GM21526 (cell line): ENCODE measurements at regions not wholly inside any gene's neighbourhood (a gene's known extent, or its start where the extent isn't known, plus 50 kb on each side); places are given as distances from the start of the nearest gene placed in this dataset.

Experiments used
- ATAC-seq: cut with Tn5 transposase; IDR thresholded peaks from one replicate; pipeline ENCODE4 v1.9.1; 2021; ENCODE audit warnings: moderate library complexity; ENCODE audit not compliant: unreplicated experiment, low FRiP score

DNA sequence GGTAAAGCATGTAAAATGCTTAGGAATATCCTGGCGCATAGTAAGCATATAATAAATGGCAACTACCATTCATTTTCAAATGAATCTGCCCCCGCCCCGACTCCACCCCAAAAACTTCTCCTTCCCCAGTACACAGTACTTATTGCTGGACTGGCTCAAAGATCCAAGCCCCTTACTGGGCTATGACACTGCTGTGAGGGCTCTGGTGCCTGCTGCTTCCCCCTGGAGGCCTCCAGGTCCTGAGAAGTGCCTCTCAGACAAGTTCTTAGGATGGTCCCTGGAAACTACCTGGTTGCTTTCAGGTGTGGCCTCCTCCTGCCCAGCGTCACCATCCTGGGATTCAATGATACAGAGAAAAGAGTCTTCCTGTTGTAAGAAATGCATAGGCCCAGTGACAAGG lies 190.6 kb upstream of the NTM start:
- no peak for ATAC-seq

DNA sequence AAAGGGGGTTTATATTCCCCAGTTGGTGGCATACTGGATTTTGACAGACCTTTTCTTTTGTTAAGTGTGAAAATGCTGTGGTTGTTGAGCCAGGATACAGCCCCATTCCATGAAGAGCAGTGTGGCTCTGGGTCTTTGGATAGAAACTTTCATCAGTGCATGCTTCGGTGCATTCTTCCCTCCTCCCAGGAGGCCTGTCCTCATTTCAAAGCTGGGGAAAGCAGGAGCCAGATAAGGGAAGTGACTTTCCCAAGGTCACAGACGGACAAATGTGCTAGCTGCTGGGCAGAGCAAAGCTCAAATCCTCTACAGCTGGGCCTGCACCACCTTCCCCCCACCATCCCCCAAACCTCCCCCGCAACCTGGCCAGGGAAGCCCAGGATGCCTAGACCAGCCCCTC lies 184.5 kb upstream of the NTM start:
- ATAC-seq, result no peak

DNA sequence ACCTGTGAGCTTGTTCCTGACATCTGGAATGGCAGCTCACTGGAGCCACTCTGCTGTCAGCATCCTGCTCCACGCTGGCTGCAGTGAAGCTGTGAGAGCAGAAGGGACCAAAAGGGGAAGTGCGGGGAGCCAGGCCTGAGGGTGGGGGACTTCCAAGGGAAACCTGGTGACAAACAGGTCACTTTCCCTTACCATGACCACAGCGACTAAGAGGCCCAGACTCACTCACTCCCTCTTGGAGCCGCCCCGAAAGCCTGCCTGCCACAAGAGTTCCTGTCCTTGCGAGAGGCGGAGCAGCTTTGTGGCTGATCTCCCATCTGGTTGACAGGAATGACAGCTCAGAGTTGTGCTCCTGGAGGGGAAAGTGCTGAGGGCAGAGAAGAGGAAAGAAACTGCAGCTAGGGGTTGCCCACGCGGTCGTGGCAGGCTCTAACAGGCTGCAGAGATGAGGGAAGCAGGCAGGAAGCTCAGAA lies 183.8 kb upstream of the NTM start:
- ATAC-seq, result peak; percentile 90

DNA sequence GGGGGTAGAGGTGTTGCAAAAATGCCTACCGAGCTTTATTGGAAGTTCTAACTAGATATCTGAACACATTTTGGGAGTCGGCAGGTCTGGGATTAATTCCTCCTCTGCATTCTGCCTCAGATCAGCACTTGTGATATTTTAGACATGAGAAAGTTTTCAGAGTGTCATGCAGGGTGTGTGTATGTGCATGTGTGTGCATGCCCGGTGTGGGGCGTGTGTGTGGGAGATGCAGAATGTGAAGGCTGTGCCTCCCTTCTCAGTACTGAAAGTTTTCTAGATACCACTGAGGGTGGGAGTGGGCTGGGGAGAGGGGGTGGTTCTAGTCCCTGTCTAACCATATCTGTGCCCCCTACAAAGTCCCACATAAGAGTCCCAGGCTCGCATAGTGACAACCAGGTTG lies 180.0 kb upstream of the NTM start:
- ATAC-seq, result no peak

DNA sequence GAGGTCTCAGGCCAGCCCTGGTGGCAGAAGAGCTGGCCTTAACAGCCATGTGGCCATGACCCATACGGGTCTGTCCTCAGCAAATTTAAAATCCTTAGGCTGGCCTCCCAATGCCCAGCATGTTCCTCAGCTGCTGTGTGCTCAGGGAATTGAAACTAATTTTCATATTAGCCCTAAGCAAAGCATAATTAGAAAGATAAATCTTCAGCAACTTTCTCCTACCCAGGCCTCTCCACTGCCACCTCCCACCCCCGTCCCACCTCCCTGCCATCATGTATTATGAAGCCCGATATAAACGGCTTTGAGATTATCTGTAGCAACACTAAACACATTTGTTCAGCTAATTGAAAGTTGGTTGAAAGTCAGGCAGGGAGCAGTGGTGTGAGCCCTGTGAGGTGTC lies 178.8 kb upstream of the NTM start:
- no peak for ATAC-seq

DNA sequence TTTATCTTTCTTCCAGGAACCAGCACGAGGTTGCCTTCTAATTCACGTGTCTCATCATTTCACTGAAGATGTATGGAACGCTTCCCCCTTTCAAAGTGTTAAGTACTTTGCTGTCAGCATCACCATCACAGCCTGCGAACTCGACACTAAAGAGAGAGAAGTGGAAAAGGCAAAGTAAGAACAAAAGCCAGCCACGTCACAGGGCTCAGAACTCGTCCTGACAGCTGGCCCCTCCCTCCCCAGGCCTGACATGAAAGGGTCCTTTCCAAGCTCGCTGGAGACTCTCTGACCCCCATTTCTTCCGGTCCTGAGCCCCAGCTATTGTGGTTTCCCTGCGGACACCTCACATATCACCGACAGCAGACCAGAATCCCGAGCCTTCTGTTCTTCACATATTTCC lies 177.8 kb upstream of the NTM start:
- no peak for ATAC-seq

DNA sequence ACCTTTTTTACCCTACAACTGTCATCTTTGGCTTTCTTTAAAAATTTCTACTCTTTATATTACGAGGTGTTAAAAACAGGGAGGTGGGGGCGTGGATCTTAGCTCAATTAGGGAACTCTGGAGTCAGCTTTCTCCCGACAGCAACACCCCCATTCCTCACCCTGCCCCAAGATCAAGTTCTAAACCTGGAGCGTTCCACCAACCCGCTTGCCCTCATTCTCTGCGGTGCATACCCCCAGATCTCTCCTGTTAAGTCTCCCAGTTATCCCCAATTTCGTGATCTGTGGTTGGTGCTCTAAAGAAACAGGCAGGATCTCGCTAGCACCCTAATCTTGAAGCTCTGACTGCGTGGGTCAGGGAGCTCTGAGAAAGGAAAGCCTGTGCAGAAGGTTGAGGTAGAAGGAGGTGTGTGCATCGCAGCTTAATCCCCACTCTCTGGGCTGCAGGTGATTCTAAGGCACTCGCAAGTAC lies 177.3 kb upstream of the NTM start:
- no peak for ATAC-seq

DNA sequence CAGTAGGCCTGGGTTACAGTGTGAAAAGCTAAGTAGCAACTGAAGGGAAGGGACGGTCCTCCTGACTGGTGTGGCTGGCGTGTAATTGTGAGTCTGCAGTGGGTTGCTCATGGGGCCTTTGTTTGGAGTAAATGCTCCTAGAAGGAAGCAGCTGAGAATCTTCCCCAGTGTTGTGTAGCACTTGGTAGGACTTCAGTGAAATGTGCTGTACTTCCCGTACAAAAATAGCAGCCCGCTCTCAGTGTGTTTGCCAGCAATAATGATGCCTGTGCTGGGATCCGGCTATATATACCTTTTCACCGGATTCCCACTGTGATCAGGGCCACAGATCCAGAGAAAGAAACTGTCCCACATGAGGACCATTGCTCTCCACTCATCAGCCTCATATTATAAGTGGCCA lies 175.7 kb upstream of the NTM start:
- ATAC-seq, result no peak

DNA sequence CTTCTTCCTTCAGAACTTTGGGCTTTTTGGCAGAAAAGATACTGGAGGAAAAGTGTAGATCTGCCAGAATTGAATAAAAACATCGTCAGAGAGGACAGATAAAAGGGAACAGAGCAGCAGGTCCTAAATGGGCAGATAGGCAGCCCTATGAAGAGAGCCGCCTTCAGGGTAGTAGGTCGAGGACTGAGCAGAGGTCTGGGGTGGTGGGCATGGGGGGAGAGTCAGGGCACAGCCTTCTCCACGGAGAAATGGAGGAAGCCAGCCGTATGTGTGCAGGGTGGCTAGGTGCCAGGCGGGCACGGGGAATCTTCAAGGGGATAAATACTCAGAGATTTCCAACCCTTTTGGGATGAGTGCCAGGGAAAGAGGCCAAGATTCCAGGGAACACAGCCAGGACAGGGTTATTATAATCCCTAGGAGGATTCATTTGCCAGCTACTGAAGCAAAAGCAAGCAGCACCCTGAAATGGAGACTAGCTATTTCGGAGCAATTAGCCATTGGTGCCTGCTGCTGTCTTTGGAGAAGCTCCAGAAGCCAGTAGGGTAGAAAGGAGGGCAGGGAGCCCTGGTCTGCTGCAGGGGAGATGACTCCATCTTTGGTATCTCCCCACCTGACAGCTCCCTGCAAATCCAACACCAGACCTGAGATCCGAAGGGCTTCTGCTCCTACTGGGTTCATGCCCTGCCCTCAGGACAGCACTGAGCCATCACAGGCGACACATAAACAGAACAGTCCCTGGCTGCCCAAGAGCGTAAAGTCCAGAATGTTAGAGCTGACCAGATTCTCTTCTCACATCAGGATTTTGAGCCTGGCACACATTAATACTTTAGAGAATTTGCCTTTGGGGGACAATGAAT lies 174.5 kb upstream of the NTM start:
- no peak for ATAC-seq

DNA sequence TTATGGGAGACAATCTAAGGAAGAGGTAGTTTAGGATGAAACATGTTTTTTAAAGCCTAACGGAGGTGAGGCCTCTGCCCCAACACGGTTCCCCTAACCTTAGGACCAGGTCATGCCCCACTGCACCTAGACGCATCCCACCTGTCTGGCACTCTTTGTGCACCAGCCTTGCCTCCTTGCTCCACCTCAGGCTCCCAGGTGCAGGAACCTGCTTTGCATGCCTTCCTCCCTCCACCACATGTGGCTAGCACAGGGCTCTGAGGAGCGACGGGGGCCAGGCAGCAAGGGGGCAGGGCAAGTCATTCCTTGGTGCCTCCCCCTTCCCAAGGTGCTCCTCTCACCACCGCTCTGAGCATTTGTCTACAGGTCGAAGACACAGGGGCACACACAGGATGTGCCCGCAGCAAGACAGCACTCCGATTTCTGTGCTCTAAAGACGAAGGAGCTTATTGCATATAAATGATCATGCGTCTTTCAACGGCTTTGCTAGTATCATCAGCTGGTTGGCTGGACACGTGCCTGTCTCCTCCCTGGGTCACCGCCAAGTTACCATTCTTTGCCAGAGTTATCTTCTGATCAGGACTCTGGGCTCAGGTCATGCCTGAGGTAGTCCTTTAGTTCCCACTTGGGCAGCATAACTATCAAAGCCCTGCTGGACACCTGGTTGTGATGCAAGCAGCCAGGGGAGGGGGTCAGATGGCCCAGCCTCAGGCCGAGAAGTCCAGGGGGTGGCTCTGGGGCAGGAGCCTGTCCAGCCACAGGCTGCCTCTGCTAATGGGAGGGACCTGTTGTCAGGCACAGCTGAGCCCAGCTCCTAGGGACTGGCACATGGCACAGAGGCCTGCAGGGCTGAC lies 172.0 kb upstream of the NTM start:
- ATAC-seq, result no peak

DNA sequence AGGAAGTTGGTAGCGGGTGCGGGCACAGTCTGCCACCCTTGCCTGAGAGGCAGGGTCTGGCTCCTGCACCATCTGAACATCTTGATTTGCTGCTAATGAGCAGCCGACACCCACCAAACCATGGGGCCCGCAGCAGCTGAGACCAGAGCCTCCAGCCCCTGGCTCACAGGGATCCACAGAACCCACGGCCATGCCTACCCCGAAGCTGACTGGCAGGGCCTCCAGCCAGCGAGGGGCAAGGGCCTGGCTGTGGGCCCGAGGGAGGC lies 171.5 kb upstream of the NTM start:
- ATAC-seq, result no peak

DNA sequence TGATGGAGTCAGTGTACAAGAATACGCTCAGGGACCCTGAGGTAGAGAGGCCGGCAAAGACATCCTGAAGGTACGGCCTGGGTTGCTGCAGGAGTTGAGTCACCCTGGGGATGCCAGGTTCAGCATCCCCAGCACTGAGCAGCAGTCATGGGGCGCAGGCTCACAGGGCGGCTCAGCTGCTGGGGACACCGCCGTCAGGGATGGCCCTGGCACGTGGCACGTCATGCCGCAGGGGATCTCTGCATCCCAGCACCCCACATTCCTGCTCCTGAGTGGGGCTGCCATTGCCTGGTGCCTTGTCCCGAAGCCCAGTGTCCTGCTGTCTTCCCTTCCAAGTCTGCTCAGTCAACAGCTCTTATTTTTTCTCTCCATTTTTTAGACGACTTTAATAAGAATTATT lies 168.7 kb upstream of the NTM start:
- ATAC-seq, result no peak

DNA sequence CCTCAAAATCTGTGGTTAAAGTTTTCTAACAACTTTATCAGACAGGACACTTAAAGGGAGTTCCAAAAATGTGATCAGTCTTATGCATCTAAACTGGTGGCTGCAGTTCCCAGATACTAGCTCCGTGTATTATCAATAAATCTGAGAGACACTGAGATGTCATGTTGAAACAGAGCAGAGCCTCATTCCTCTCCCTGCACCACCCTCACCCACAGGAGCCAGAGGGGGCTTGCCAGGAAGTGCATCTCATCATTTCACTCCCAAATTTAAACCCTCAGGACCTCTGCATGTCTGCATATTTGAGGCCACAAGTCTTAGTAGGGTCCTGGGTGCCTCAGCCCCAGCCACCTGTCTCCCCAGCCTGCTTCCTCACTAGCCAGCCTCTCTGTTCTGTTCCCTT lies 167.4 kb upstream of the NTM start:
- no peak for ATAC-seq

DNA sequence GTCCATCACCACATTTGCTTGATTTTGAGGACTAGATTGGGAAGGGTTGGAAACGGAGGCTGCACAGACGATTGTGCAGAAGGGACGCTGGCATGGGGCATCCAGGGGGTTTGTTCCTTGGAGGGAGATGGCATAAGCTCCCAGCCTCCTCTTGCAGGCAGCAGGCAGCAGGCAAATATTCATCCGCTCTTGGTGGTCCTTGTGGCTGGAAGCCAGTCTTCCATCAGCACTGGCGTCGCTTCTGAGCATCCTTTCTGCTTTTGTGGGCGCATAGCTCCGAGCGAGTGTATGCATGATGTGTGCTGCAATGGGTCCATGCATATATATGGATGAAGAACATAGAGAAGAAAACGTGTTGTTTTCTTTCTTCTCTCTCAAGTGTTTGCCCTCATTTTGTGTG lies 166.1 kb upstream of the NTM start:
- ATAC-seq, result no peak

DNA sequence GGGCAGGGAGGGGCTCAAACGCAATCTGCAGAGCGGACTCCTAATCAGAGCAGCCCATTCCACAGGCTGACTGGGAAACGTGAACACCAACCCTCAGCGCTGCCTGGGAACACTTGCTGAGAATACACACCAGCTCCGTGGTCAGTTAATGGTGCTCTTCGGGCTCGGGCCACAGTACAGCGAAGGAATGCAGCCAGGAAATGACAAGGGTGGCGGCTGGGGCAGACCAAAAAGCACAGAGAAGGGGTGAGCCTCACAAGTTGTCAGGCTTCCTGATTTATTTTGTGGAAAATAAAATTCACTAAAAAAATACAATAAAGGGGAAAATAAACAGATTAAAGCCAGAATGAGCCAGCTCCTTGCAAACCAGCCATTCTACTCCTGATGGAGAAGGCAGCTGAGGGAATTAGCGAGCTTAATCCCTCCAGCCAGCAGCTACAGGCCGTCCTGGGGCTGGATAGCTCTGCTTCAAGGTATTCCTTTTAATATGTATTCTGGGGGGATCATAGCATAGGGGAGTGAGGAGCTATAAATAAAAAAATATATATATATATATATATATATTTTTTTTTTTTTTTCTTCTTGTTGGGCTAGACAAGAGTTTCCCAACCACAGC lies 165.5 kb upstream of the NTM start:
- ATAC-seq, result no peak

DNA sequence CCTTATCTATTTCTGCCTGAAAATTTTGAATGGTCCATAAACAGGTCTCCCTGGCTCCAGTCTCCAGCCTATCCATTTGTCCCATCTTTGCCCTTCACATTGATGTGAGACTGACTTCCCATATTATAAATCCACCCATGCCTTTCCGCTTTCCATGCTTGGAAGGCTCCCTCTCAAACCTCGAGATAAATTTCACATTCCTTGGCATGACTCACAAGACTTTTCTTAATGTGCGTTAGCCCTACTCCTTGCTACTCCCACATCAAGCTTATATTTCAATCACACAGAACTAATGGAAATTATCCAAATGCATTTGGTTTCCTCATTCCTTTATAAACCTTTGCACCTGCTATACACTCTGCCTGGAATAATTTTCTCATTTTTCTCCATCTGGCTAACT lies 163.7 kb upstream of the NTM start:
- no peak for ATAC-seq

DNA sequence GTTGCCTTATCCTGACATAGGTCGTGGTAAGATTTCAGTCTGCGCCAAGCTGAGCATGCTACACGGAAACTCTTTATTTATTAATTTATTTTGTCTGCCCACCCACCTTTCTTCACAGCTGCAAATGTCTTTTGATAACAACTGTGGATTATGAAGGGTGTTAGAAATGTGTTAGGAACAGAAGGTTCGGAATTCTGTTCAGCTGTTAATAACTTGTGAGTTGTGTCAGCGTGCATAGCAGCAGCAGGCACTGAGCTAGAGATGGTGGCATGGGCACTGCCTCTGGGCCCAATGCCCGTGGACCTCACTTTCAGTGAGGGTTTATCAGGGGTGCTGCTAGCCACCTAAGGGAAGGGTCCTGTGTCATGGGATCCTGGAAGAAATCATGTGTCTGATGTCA lies 162.5 kb upstream of the NTM start:
- no peak for ATAC-seq

DNA sequence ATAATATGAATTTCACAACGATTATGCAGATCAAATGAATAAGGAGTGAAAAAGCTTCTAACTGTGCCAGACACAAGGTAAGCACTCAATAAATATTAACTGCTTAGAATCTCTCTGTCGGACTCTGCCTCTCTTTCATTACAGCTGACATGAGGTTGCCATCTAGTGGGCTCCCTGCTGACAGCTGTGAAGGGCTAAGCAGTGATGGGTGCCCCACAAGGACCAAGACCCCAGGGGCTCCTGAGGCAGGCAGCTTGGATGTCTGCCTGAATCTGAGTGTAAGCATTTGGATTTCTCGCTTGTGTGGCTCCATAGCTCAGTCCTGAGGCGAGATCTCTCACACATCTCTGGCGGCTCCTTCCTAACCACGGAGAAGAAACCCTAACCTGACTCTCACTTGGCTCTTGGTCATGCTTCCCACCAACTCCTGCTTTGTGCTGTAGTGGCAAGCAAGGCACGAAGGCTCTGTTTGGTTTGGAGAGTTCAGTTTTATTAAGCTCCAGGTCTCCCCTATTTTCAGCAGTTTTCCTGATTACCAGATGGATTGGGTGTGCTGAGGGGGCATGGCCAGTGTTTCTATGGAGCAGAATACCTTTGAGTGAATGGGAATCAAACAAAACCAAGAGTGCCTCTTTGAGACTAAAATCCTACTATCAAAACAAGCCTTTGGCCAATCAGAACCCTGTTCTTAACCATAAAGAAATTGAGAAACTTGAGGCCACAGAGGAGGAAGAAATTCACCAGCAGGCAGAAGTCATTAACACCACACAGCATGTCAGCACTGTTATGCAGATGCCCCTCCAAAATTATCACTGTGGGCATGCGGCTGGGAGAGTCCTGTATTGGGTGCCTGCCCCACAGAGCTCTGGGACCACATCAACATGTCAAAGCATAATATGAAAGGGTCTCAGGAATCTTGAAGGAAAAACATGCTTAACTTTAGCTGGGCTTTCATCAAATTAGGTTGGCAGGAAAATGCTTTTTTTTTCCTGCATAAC lies 152.8 kb upstream of the NTM start:
- no peak for ATAC-seq

DNA sequence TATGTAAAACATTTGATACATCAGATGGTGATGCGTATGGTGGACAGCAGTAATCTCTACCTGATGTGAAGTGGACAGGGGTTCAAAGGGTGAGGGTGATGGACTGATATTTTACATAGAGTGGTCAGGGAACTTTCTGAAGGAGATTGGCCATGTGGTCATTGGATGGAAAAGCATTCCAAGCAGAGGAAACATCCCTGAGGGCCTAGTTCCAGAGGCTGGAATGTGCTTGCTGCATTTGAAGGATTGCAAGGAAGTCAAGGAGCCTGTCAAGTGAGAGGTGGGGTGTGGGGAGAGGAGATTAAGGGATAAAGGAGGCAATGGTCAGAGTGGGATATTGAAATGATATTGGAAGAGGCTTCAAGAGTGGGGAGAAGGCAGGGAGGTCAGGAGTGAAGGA lies 151.9 kb upstream of the NTM start:
- no peak for ATAC-seq

DNA sequence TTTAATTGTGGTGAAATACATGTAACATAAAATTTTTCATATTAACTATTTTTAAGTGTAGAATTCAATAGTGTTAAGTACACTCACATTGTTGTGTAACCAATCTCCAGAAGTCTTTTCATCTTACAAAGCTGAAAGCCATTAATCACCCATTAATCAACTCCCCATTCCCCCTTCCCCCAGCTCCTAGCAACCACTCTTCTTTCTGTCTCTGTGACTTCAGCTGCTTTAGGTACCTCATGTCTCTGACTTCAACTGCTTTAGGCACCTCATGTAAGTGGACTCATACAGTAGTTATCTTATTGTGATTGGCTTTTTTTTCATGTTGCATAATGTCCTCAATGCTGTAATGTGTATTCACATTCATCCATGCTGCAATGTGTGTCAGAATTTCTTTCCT lies 150.8 kb upstream of the NTM start:
- no peak for ATAC-seq
